Smooth muscle cell (in vitro differentiated cells): ENCODE measurements at regions not wholly inside any gene's neighbourhood (a gene's known extent, or its start where the extent isn't known, plus 50 kb on each side); places are given as distances from the start of the nearest gene placed in this dataset.

ENCODE experiments used
- DNase-seq: peaks from one replicate; lab custom pipeline; 2025; ENCODE audit not compliant: unreplicated experiment; lab: John Stamatoyannopoulos, UW
- H2AFZ ChIP-seq: fragments of 200-600 bp; sonication (generic); 2 replicates; pipeline ENCODE4 v1.6.0; 2016; ENCODE audit warnings: antibody characterized with exemption, low read depth, mild to moderate bottlenecking
- H3F3A ChIP-seq: fragments of 200-600 bp; sonication (generic); 2 replicates; pipeline ENCODE4 v1.6.0; 2017; ENCODE audit warnings: antibody characterized with exemption, low read depth
- H3K27ac ChIP-seq: fragments of 200-600 bp; sonication (generic); 2 replicates; pipeline ENCODE4 v1.5.1; 2016; ENCODE audit warnings: low read depth, mild to moderate bottlenecking
- H3K27me3 ChIP-seq: fragments of 200-600 bp; sonication (generic); 2 replicates; pipeline ENCODE4 v1.6.1; 2016; ENCODE audit warnings: low read depth, mild to moderate bottlenecking
- H3K36me3 ChIP-seq: fragments of 200-600 bp; sonication (generic); 2 replicates; pipeline ENCODE4 v1.5.1; 2016; ENCODE audit warnings: low read depth
- H3K4me1 ChIP-seq: fragments of 200-600 bp; sonication (generic); 2 replicates; pipeline ENCODE4 v1.5.1; 2016; ENCODE audit warnings: low read depth
- H3K4me2 ChIP-seq: fragments of 200-600 bp; sonication (generic); 2 replicates; pipeline ENCODE4 v1.6.0; 2016; ENCODE audit warnings: mild to moderate bottlenecking
- H3K4me3 ChIP-seq: fragments of 200-600 bp; sonication (generic); 2 replicates; pipeline ENCODE4 v1.5.1; 2016; ENCODE audit warnings: mild to moderate bottlenecking
- H3K79me2 ChIP-seq: fragments of 200-600 bp; sonication (generic); 2 replicates; pipeline ENCODE4 v1.6.0; 2016; ENCODE audit warnings: low read depth, mild to moderate bottlenecking
- H3K9ac ChIP-seq: fragments of 200-600 bp; sonication (generic); 2 replicates; pipeline ENCODE4 v1.6.0; 2016; ENCODE audit warnings: low read depth
- H3K9me3 ChIP-seq: fragments of 200-600 bp; sonication (generic); replicated peaks from 2 replicates; pipeline ENCODE4 v1.5.1; 2016; ENCODE audit warnings: low read depth
- H4K20me1 ChIP-seq: fragments of 200-600 bp; sonication (generic); 2 replicates; pipeline ENCODE4 v1.6.0; 2016; ENCODE audit warnings: low read depth
- CTCF ChIP-seq: fragments of 200-600 bp; sonication (generic); IDR thresholded peaks from 2 replicates; pipeline ENCODE4 v1.5.1; 2017; ENCODE audit warnings: borderline replicate concordance, mild to moderate bottlenecking, antibody characterized with exemption; ENCODE audit not compliant: insufficient read depth, poor library complexity, severe bottlenecking
- WGBS: methylation state at CpG from one replicate; pipeline ENCODE4 v1.1.7; 2016; ENCODE audit warnings: low lambda C conversion rate; 5-methylcytosine and 5-hydroxymethylcytosine counted together

DNA sequence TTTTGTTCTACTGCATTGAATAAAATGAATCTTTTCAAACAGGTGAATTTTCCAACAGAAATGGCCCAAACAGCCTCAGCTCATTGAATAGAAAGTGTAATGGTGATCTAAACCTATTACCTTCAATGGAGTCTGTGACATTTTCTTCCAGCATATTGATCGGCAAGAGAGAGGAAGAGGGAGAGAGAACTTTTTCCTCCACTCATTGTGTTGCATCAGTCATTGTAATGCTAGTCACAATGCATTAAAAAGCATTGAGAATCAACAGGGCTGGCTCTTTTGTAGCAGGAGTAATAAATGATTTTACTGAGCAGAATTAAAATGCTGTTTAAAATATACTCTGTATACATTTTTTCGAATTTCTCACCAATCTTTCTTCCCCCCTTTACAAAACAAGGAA, 1794.5 kb upstream of the CELF4 start:
- Histone ChIP-seq H3K9me3 (no peaks in the 10 kb centered on the region), H3K79me2 (no peaks in the 10 kb centered on the region), H4K20me1 (no peaks in the 10 kb centered on the region), H3K4me2 (no peak overlapping the region), H3K27ac (no peak overlapping the region), H3K4me1 (peaks cover 4% of the 10 kb centered on the region), H3K9ac (no peak overlapping the region), H3K36me3 (no peaks in the 10 kb centered on the region), H3F3A (no peaks in the 10 kb centered on the region), H3K4me3 (no peak overlapping the region), H3K27me3 (no peaks in the 10 kb centered on the region), H2AFZ (no peak overlapping the region)
- 65% methylated on average over 2 of the region's 2 CpGs for WGBS
- no peak for DNase-seq
- TF ChIP-seq CTCF: no peak

GRCh38 chr18:39359636-39360035, 1794.0 kb upstream of the CELF4 start:
- 85% methylated on average over 4 of the region's 4 CpGs for WGBS
- Histone ChIP-seq H2AFZ (no peak overlapping the region), H3K27ac (no peak overlapping the region), H3K27me3 (no peaks in the 10 kb centered on the region), H3K79me2 (no peaks in the 10 kb centered on the region), H3K4me3 (no peak overlapping the region), H3K9me3 (no peaks in the 10 kb centered on the region), H3K36me3 (no peaks in the 10 kb centered on the region), H3K9ac (no peak overlapping the region), H3F3A (no peaks in the 10 kb centered on the region), H3K4me2 (no peak overlapping the region), H4K20me1 (no peaks in the 10 kb centered on the region), H3K4me1 (peaks cover 4% of the 10 kb centered on the region)
- DNase-seq: no peak
- no peak for TF ChIP-seq CTCF

DNA sequence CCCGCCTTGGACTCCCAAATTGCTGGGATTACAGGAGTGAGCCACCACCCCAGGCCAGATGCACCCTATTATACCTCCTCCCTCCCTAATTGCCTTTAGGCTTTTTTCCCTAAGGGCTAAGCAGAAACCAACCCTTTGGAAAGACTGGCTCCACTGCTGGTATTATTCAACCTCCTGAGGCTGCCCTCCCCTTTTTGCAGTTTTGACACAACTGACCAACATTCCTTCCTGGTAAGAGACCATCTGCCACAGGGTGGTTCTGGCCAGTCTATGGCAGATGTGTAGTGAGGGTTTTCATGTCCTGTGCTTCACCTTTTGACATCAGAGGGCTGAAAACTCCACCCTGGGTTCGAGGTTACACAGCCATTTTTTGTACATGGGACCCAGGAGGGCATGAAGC, 1785.3 kb upstream of the CELF4 start:
- Histone ChIP-seq H3K4me1 (peaks cover 13% of the 10 kb centered on the region), H3K4me3 (no peak overlapping the region), H3K27ac (no peak overlapping the region), H3K36me3 (no peaks in the 10 kb centered on the region), H3K9ac (no peak overlapping the region), H2AFZ (no peak overlapping the region), H3K27me3 (no peaks in the 10 kb centered on the region), H4K20me1 (no peaks in the 10 kb centered on the region), H3K4me2 (no peak overlapping the region), H3K79me2 (no peaks in the 10 kb centered on the region), H3K9me3 (no peaks in the 10 kb centered on the region), H3F3A (no peaks in the 10 kb centered on the region)
- TF ChIP-seq CTCF: no peak
- WGBS: 94% methylated on average over 2 of the region's 2 CpGs
- DNase-seq: no peak

DNA sequence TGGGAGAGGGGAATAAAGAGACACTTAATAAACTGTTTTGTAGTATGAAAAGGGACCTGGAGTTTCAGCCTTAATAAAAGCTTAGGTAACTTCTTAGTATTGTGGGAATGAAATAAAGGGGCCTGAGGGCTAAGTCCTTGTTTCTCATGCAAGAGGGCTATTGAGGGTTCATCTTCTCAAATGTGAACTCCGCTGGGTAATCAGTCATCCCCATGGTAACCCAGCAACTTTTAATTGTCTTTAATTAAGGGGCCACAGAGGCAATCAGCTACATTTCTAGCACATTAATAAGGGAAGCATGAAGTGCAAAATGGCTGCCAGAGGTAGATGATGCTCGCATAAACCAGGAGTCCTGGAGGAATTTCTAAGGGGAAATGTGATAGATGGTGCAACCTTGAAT, 1784.2 kb upstream of the CELF4 start:
- H3F3A ChIP-seq: no peaks in the 10 kb centered on the region
- TF ChIP-seq CTCF: no peak
- H3K4me3 ChIP-seq: no peak overlapping the region
- peaks cover 13% of the 10 kb centered on the region for H3K4me1 ChIP-seq
- H3K27me3 ChIP-seq: no peaks in the 10 kb centered on the region
- DNase-seq: no peak
- H3K4me2 ChIP-seq: no peak overlapping the region
- no peak overlapping the region for H3K27ac ChIP-seq
- no peak overlapping the region for H3K9ac ChIP-seq
- H2AFZ ChIP-seq: no peak overlapping the region
- 93% methylated on average over 2 of the region's 2 CpGs for WGBS
- H4K20me1 ChIP-seq: no peaks in the 10 kb centered on the region
- no peaks in the 10 kb centered on the region for H3K9me3 ChIP-seq
- no peaks in the 10 kb centered on the region for H3K36me3 ChIP-seq
- no peaks in the 10 kb centered on the region for H3K79me2 ChIP-seq
